ENCODE measurements at regions not wholly inside any gene's neighbourhood (a gene's known extent, or its start where the extent isn't known, plus 50 kb on each side); places are given as distances from the start of the nearest gene placed in this dataset.

GRCh38 chr21:28487455-28488070 lies 505.1 kb downstream of the LTN1 start:
- Mint-ChIP-seq H3K4me1 (peaks cover 6% of the 10 kb centered on the region), H3K4me3 (no peak overlapping the region), H3K36me3 (no peaks in the 10 kb centered on the region), H3K27ac (no peak overlapping the region), H3K9me3 (peaks cover 2% of the 10 kb centered on the region), H3K27me3 (ENCODE audit: insufficient read depth, low read depth) (peaks cover 6% of the 10 kb centered on the region)
- no peaks in the 10 kb centered on the region for H3K79me2 ChIP-seq (ENCODE audit: low read depth)
- H3K9me3 ChIP-seq (ENCODE audit: low read depth) = no peaks in the 10 kb centered on the region
- no peak overlapping the region for H2AFZ ChIP-seq (replicated peaks)
- H3K36me3 ChIP-seq = no peaks in the 10 kb centered on the region
- no peak overlapping the region for H3K4me2 ChIP-seq
- no peak for DNase-seq (ENCODE audit: low spot score)
- no peaks in the 10 kb centered on the region for H3K4me1 ChIP-seq
- H3K27ac ChIP-seq = no peak overlapping the region
- H3K9ac ChIP-seq = no peak overlapping the region
- H3K27me3 ChIP-seq = no peaks in the 10 kb centered on the region
- TF ChIP-seq EZH2 (IDR thresholded peaks at IDR 0.05) (no peak), EZH2phosphoT487 (IDR thresholded peaks at IDR 0.05) (no peak)
- no peaks in the 10 kb centered on the region for H3F3A ChIP-seq (ENCODE audit: low read depth)
- H4K20me1 ChIP-seq (ENCODE audit: low read depth) = no peaks in the 10 kb centered on the region
- no peak overlapping the region for H3K4me3 ChIP-seq

- Histone ChIP-seq H3K79me2 (ENCODE audit: low read depth) (no peaks in the 10 kb centered on the region), H2AFZ (replicated peaks) (no peak overlapping the region), H3K27ac (no peak overlapping the region), H3K27me3 (no peaks in the 10 kb centered on the region), H4K20me1 (ENCODE audit: low read depth) (no peaks in the 10 kb centered on the region), H3K9ac (no peak overlapping the region), H3K36me3 (no peaks in the 10 kb centered on the region), H3K9me3 (ENCODE audit: low read depth) (no peaks in the 10 kb centered on the region), H3K4me3 (no peak overlapping the region), H3K4me2 (no peak overlapping the region), H3F3A (ENCODE audit: low read depth) (no peaks in the 10 kb centered on the region), H3K4me1 (no peaks in the 10 kb centered on the region)
- DNase-seq (ENCODE audit: low spot score) = no peak
- H3K27me3 Mint-ChIP-seq (ENCODE audit: insufficient read depth, low read depth) = peaks cover 6% of the 10 kb centered on the region
- no peak overlapping the region for H3K4me3 Mint-ChIP-seq
- TF ChIP-seq CTCF (IDR thresholded peaks at IDR 0.05) = no peak
- no peak for TF ChIP-seq EZH2 (IDR thresholded peaks at IDR 0.05)
- no peak for TF ChIP-seq EZH2phosphoT487 (IDR thresholded peaks at IDR 0.05)
- H3K36me3 Mint-ChIP-seq = no peaks in the 10 kb centered on the region
- H3K9me3 Mint-ChIP-seq = peaks cover 2% of the 10 kb centered on the region
- H3K27ac Mint-ChIP-seq = no peak overlapping the region
- H3K4me1 Mint-ChIP-seq = peaks cover 6% of the 10 kb centered on the region
These were observed 507.2 kb downstream of the LTN1 start for GRCh38 chr21:28485301-28486022.

GRCh38 chr21:28483301-28484035 lies 509.2 kb downstream of the LTN1 start:
- H3K79me2 ChIP-seq (ENCODE audit: low read depth) = no peaks in the 10 kb centered on the region
- H3K36me3 ChIP-seq = no peaks in the 10 kb centered on the region
- no peaks in the 10 kb centered on the region for H3F3A ChIP-seq (ENCODE audit: low read depth)
- peaks cover 2% of the 10 kb centered on the region for H3K27me3 Mint-ChIP-seq (ENCODE audit: insufficient read depth, low read depth)
- peaks cover 2% of the 10 kb centered on the region for H3K9me3 Mint-ChIP-seq
- no peak overlapping the region for H3K4me2 ChIP-seq
- H3K9me3 ChIP-seq (ENCODE audit: low read depth) = no peaks in the 10 kb centered on the region
- no peak overlapping the region for H3K27ac ChIP-seq
- H3K4me1 Mint-ChIP-seq = peaks cover 6% of the 10 kb centered on the region
- H3K27me3 ChIP-seq = no peaks in the 10 kb centered on the region
- TF ChIP-seq EZH2phosphoT487 (IDR thresholded peaks at IDR 0.05) = no peak
- TF ChIP-seq EZH2 (IDR thresholded peaks at IDR 0.05) = no peak
- no peak for TF ChIP-seq CTCF (IDR thresholded peaks at IDR 0.05)
- no peaks in the 10 kb centered on the region for H3K36me3 Mint-ChIP-seq
- no peaks in the 10 kb centered on the region for H4K20me1 ChIP-seq (ENCODE audit: low read depth)
- no peak overlapping the region for H3K4me3 ChIP-seq
- H3K4me1 ChIP-seq = no peaks in the 10 kb centered on the region
- no peak overlapping the region for H3K4me3 Mint-ChIP-seq
- H3K27ac Mint-ChIP-seq = no peak overlapping the region
- no peak for DNase-seq (ENCODE audit: low spot score)
- no peak overlapping the region for H3K9ac ChIP-seq
- H2AFZ ChIP-seq (replicated peaks) = peak overlapping the region; percentile 42
